NCI-H2081 treated with DMSO at 0.1 percent for 48 hours (cell line): ENCODE measurements at regions not wholly inside any gene's neighbourhood (a gene's known extent, or its start where the extent isn't known, plus 50 kb on each side); places are given as distances from the start of the nearest gene placed in this dataset.

ENCODE experiments used
- DNase-seq: peaks from one replicate; lab custom pipeline; 2025; lab: John Stamatoyannopoulos, UW

- DNase-seq, result no peak
Measured at GRCh38 chr2:129438501-129439057, 540.9 kb upstream of the RAB6C start.

DNA sequence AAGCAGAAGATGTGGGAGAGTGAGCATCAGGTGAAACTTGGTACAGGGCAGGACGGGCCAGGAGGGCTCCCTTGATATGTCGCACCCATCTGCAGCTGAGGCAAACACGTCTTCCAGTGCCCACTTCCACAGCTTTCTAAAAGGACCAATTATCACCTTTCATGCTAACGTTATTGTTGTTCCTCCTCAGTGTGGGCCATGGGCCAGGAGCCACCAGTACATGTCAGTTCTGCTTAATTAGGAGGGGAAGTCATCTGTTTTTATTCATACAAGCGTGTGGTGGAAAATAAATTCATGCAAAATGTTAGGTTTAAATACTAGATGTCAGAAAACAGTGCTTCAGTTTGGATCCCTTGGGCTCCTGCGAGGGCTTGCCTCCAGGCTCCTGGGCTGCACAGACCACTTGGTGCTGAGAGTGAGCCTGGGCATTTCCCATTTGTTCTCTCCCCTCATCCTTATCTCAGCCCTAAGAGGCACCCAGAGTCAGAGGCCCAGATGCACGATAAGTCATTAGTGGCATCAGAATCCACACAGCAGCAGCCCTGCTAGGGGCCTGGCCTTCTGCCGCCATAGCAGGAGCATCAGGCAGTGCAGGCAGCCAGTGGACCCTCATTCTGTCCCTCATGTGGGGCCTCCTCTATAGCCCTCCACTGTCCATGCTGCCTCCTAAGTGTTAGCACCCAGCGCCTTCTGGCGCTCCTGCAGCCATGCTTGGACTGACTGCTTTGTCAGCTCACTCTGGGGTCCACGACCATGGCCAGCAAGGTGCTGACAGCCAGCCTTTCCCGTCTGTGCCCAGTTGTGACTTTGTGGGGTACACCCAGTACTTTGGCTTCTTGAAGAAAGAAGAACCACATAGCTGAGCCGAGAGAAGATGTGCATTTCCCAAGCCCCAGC is 539.8 kb upstream of the RAB6C start:
- no peak for DNase-seq

DNA sequence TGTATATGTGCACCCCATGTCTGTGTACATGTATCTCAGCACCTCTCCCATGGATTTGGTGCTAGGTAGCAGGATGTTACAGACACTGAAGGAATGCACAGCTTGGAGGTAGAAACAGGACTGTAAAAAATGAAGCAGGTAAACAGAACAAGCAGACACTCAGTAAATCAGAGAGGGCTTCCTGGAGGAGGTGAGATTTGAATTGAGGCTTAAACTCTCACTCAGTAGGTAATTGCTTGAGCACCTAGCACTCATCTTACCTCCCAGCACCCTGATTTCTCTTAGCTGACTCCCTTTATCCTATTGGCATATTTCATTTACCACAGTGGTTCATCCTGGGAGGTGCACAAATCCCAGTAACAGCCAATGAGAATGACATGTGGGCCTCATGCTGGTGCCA is 537.9 kb upstream of the RAB6C start:
- no peak for DNase-seq

DNA sequence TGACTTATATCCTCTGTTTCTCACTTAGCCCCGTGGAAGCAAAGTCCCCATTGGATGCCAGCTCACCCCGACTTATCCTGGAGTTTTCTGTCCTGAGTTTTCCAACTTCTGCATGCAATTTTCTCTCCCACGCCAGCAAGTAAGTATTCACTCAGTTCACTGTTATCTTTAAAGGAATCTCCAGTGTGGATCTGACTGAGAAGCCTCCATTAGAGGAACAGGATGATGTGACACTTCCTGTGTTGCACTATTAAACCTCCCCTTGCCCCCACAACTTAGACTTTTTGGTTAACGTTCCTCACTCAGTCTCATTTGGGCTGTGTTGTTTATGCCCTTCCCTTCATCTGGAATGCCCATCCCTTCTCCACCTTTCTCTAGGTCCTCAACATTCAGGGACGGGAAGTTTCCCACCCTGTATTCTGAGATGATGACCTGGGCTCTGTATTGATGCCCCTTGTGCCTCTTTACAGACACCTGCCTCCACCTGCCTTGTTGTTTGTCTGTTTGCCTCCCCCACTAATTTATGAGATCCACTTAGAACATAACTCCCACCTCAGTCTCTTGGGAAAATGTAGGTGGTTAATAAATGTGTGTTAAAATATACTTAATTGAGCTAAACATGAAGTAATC is 536.1 kb upstream of the RAB6C start:
- DNase-seq, result no peak

DNA sequence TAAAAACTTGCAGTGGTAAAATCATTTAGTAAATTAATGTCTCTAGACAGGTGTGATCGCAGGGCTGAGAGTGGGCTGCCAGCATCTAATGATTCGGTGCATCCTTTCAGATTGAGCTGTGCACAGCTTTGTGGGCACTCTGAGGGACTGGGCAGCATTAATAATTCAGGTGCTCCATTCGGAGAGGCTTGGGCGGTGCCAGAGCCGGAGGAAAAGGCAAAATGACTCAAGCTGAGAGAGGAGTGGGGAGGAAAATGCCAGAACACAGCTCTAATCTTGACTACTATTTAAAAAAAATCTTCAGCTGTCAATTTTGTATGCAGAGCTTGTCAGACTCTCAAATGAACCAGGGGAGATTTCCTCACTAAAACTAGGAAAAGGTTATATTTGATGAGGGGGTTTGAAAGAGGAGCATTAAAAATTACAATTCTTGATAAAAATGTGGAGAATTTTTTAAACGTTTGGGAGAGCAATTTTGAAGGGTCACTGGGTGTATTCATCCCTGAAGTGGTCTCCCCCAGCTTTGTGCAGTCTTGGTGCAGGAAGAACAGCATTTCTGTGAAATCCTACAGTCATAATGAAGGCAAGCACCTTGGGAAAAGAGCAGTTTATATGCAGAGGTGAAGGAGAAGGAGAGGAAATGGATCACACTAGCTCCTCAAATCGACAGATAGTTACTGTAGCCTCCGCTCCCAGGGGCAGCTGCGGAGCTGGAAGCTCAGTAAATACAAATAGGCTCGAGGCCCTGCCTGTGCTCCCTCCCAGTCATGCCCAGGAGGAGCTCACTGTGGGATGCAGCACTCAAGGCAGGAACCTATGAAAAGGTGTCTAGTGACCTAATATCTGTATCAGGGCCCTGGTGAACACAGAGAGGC is 535.4 kb upstream of the RAB6C start:
- DNase-seq, result no peak

DNA sequence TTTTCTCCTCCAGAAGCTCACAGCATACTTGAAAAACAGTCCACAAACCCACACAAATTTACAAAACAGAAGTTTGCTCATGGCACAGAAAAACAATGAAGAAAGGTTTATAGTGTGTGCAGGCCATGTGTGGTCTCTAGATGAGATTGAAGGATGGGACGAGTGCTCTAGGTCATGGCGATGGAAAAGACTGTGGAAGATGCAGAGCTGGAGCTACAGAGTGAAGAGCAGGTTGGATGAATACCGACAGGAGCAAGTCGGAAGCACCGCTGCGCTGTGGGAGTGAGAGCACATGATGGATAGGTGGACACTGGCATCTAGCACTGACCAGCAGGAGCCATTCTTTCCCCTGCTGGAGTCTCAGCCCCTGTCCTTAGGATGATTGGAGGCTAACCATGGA is 534.7 kb upstream of the RAB6C start:
- DNase-seq, result no peak

DNA sequence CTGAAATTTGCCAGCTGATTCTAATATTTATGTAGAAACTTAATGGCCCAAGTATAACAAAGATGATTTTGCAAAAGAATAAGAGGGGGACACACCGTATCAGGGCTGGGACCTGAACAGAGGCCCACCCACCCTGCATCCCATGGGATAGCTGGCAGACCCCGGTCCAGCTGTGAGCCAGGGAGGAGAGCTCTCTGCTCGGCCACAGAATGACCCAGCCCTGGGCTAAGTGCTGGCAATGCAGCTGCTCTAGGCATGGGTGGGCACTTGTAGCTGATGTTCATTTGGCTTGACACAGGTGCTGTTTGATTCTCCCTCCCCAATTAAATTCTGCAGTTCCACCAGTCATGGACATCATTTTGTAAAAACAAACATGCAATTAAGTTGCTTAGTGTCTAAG is 522.8 kb upstream of the RAB6C start:
- no peak for DNase-seq

GRCh38 chr2:129457277-129457818 is 522.1 kb upstream of the RAB6C start:
- no peak for DNase-seq

DNA sequence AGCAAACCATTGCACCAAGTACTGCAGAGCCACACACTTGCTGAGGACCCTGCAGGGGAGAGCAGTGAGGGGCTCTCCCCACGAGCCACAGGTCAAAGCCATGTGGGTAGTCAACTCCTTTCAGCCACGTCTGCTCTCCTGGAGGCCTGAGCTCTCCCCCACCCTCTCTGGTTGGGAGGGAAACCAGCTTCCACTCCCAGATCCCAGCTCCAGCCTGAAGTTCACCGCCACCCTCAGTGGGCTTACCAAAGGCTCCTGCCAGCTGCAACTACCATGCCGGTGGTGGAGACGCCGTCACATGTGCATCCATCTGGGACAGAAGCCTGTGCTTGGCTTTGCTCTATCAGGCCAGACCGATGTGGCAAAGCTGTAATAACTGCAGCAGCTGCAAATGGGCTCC is 521.5 kb upstream of the RAB6C start:
- no peak for DNase-seq

DNA sequence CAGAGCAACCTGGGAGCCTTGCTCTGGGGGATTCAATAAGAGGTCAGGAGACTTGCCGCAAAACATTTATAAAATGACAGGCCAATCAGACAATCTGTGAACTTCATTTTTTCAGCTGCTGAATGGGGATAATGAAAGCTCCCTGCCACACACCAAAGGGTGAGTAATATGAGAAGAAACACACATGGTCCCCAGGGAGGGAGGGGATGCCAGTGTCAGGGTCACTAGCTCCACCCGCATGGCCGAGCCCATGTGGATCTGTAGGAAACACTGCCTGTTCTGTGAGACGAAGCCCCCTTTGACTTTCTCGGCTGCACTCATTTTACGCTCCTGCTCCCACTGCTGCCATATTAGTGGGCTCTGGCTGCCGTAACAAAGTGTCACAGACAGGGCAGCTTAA is 521.0 kb upstream of the RAB6C start:
- DNase-seq, result no peak

GRCh38 chr2:129459200-129459876 is 520.1 kb upstream of the RAB6C start:
- DNase-seq, result no peak

DNA sequence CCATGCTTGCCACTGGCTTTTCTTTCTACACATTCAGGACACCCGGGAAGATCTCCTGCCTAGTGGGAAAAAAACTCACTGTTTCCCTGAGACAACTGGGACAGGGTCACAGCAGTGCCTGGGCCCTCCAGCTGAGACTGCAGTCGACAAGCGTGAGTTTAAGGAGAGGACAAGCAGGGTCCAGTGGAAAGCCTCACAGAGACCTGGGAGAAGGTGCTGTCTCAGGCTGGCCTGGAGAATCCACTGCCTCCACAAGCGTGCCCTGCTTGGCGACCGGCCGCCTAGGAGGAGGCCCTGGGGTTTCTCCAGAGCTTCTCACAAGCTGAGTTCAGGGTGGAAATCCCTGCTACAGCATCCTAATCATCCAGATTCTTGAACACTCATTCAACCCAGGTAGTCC is 519.6 kb upstream of the RAB6C start:
- no peak for DNase-seq

GRCh38 chr2:129460299-129461198 is 518.9 kb upstream of the RAB6C start:
- DNase-seq, result no peak

DNA sequence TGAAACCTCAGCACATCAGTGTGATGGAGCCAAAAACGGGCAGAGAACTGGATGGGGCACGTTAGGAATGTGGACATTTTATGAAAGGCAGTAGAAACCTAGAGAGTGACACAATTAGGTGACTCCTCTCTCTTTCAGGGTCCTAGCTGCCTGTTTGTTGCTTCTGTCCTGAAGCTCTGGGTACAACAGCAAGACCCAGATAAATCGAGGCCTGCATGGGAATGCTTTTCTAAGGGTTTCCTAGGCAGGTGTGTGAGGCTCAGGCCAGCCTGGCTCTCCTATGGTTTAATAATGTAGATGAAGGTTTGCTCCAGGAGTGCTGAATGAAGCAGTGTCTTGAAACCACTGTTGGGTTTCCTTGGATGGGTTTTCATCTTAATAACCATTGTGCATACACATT is 517.1 kb upstream of the RAB6C start:
- DNase-seq, result no peak

DNA sequence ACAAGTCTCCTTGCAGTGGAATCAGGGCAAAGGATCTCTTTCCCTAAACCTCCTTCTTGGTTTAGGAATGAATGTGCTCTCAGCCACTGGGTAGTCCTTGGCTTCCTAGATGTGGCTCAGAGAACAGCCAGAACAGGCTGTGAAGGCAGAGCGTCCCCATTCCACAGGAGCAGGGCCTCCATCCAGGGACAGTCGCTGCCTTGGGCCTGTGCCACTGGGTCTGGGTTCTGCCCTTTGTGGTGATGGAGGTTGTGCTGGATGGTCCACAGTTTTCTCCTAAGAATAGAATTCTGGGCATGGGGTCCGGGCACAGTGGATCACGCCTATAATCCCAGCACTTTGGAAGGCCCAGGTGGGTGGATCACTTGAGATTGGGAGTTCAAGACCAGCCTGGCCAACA is 516.5 kb upstream of the RAB6C start:
- DNase-seq, result no peak

DNA sequence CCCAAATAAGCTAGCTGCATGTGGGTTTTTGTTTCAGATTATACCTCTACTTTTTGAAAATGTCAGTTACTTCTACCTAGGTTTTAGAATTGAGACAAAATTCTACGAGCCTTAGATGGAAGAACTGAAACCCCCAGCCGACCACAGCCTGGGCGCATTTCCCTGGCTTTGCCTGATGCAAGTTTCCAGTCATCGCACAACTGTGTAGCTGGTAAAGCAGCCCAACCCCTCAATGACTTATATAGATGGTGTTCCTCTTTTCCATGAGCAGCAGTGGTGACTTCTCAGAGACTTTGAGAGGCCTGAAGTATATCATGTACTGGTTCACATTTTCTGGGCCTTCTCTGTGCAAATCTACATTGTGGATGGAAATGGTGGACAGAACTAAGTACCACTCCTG is 515.4 kb upstream of the RAB6C start:
- DNase-seq, result no peak

DNA sequence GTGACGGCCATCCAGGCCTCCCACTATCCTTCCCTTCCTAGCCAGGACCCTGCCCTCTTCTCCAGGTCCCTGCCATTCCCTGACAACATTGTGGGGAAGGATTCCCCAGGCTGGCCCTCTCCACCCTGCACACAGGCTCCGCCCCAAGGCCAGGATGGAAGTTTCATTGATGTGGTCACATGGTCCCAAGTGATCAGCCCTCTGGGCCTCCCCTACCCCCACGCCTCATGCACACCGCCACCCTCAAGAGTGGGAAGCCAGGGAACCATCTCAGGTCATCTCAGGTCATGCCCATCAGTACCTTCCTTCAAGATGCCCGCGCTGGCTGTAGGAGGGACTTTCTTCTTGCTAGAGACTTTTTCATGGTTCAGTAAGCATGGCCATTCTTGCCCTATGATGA is 514.8 kb upstream of the RAB6C start:
- no peak for DNase-seq

GRCh38 chr2:129465045-129465444 is 514.4 kb upstream of the RAB6C start:
- no peak for DNase-seq

GRCh38 chr2:129466389-129466788 is 513.1 kb upstream of the RAB6C start:
- DNase-seq, result no peak

- no peak for DNase-seq
Measured at GRCh38 chr2:129467012-129467779, 512.3 kb upstream of the RAB6C start.
